CD4-positive, alpha-beta T cell treated with Interleukin-21 for 1 hour (primary cell): ENCODE measurements at regions not wholly inside any gene's neighbourhood (a gene's known extent, or its start where the extent isn't known, plus 50 kb on each side); places are given as distances from the start of the nearest gene placed in this dataset.
"Not testable (repeated sequence)": the region's sequence is repeated elsewhere in the genome, so short reads cannot be mapped to it uniquely, and the experiment has no call there.

Experiments
- DNase-seq: peaks from one replicate; pipeline ENCODE4 v3.0.0-alpha.2; 2020

- no peak for DNase-seq
Observed at GRCh38 chr4:187839765-187840164, 155.8 kb upstream of the ZFP42 start.

GRCh38 chr4:187840814-187841213 is 154.8 kb upstream of the ZFP42 start:
- DNase-seq = no peak

GRCh38 chr4:187849556-187850225 is 145.9 kb upstream of the ZFP42 start:
- DNase-seq = no peak

GRCh38 chr4:187865914-187866313 is 129.7 kb upstream of the ZFP42 start:
- no peak for DNase-seq

- no peak for DNase-seq
Observed at GRCh38 chr4:187883049-187883448, 112.5 kb upstream of the ZFP42 start.

GRCh38 chr4:187883836-187884475 is 111.6 kb upstream of the ZFP42 start:
- no peak for DNase-seq

- DNase-seq = no peak
Observed at GRCh38 chr4:187887906-187888305, 107.7 kb upstream of the ZFP42 start.

GRCh38 chr4:187889651-187890050 is 105.9 kb upstream of the ZFP42 start:
- no peak for DNase-seq

GRCh38 chr4:187893418-187893817 is 102.2 kb upstream of the ZFP42 start:
- DNase-seq = no peak

- no peak for DNase-seq
Observed at GRCh38 chr4:187903106-187903505, 92.5 kb upstream of the ZFP42 start.

- DNase-seq = no peak
Observed at GRCh38 chr4:187903700-187904099, 91.9 kb upstream of the ZFP42 start.

GRCh38 chr4:187908079-187908561 is 87.5 kb upstream of the ZFP42 start:
- no peak for DNase-seq

GRCh38 chr4:187908731-187909130 is 86.8 kb upstream of the ZFP42 start:
- DNase-seq = no peak

GRCh38 chr4:187910741-187911140 is 84.8 kb upstream of the ZFP42 start:
- DNase-seq = no peak

- not testable (repeated sequence) for DNase-seq
Observed at GRCh38 chr4:187915406-187915805, 80.2 kb upstream of the ZFP42 start.

- no peak for DNase-seq
Observed at GRCh38 chr4:187919966-187920365, 75.6 kb upstream of the ZFP42 start.

- no peak for DNase-seq
Observed at GRCh38 chr4:187921946-187922623, 73.5 kb upstream of the ZFP42 start.

GRCh38 chr4:187929024-187929423 is 66.5 kb upstream of the ZFP42 start:
- no peak for DNase-seq

- DNase-seq = no peak
Observed at GRCh38 chr4:187934766-187935165, 60.8 kb upstream of the ZFP42 start.

- DNase-seq = no peak
Observed at GRCh38 chr4:187937557-187937956, 58.0 kb upstream of the ZFP42 start.

GRCh38 chr4:187940299-187940698 is 55.3 kb upstream of the ZFP42 start:
- no peak for DNase-seq

- DNase-seq = no peak
Observed at GRCh38 chr4:187942968-187943367, 52.6 kb upstream of the ZFP42 start.

GRCh38 chr4:187944179-187944578 is 51.4 kb upstream of the ZFP42 start:
- DNase-seq = no peak
